ENCODE measurements at regions not wholly inside any gene's neighbourhood (a gene's known extent, or its start where the extent isn't known, plus 50 kb on each side); places are given as distances from the start of the nearest gene placed in this dataset.

GRCh38 chr3:44048949-44049348 is 192.7 kb upstream of the TOPAZ1 start:
- no peak for DNase-seq (ENCODE audit: low spot score)
- in situ Hi-C loops (cut with MboI; ENCODE audit: low pct_unique_long_range_greater_than_20kb, low sequenced_read_pairs, unreplicated experiment), result no loop called here
- TF ChIP-seq, protein P1, sequence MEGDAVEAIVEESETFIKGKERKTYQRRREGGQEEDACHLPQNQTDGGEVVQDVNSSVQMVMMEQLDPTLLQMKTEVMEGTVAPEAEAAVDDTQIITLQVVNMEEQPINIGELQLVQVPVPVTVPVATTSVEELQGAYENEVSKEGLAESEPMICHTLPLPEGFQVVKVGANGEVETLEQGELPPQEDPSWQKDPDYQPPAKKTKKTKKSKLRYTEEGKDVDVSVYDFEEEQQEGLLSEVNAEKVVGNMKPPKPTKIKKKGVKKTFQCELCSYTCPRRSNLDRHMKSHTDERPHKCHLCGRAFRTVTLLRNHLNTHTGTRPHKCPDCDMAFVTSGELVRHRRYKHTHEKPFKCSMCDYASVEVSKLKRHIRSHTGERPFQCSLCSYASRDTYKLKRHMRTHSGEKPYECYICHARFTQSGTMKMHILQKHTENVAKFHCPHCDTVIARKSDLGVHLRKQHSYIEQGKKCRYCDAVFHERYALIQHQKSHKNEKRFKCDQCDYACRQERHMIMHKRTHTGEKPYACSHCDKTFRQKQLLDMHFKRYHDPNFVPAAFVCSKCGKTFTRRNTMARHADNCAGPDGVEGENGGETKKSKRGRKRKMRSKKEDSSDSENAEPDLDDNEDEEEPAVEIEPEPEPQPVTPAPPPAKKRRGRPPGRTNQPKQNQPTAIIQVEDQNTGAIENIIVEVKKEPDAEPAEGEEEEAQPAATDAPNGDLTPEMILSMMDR (IDR thresholded peaks at IDR 0.05; ENCODE audit: extremely low read depth, insufficient read depth, missing control alignments), result no peak

- TF ChIP-seq, protein P1 (IDR thresholded peaks at IDR 0.05; ENCODE audit: extremely low read depth, insufficient read depth, missing control alignments), result no peak
- no peak for DNase-seq (ENCODE audit: low spot score)
- in situ Hi-C loops (cut with MboI; ENCODE audit: low pct_unique_long_range_greater_than_20kb, low sequenced_read_pairs, unreplicated experiment), result no loop called here
Measured at GRCh38 chr3:44050101-44050500, 191.6 kb upstream of the TOPAZ1 start.

- in situ Hi-C loops (cut with MboI; ENCODE audit: low pct_unique_long_range_greater_than_20kb, low sequenced_read_pairs, unreplicated experiment), result no loop called here
- TF ChIP-seq, protein P1 (IDR thresholded peaks at IDR 0.05; ENCODE audit: extremely low read depth, insufficient read depth, missing control alignments), result no peak
- no peak for DNase-seq (ENCODE audit: low spot score)
Measured at GRCh38 chr3:44050867-44051266, 190.8 kb upstream of the TOPAZ1 start.

GRCh38 chr3:44055951-44056350 is 185.7 kb upstream of the TOPAZ1 start:
- in situ Hi-C loops (cut with MboI; ENCODE audit: low pct_unique_long_range_greater_than_20kb, low sequenced_read_pairs, unreplicated experiment), result no loop called here
- TF ChIP-seq, protein P1 (IDR thresholded peaks at IDR 0.05; ENCODE audit: extremely low read depth, insufficient read depth, missing control alignments), result no peak
- DNase-seq (ENCODE audit: low spot score), result no peak

- no peak for DNase-seq (ENCODE audit: low spot score)
- in situ Hi-C loops (cut with MboI; ENCODE audit: low pct_unique_long_range_greater_than_20kb, low sequenced_read_pairs, unreplicated experiment), result no loop called here
- TF ChIP-seq, protein P1 (IDR thresholded peaks at IDR 0.05; ENCODE audit: extremely low read depth, insufficient read depth, missing control alignments), result no peak
Measured at GRCh38 chr3:44056446-44057240, 185.0 kb upstream of the TOPAZ1 start.

GRCh38 chr3:44058022-44058867 is 183.4 kb upstream of the TOPAZ1 start:
- in situ Hi-C loops (cut with MboI; ENCODE audit: low pct_unique_long_range_greater_than_20kb, low sequenced_read_pairs, unreplicated experiment), result no loop called here
- TF ChIP-seq, protein P1 (IDR thresholded peaks at IDR 0.05; ENCODE audit: extremely low read depth, insufficient read depth, missing control alignments), result no peak
- DNase-seq (ENCODE audit: low spot score), result peak; percentile 75
